Fibroblast of mammary gland (primary cell): ENCODE measurements at regions not wholly inside any gene's neighbourhood (a gene's known extent, or its start where the extent isn't known, plus 50 kb on each side); places are given as distances from the start of the nearest gene placed in this dataset.

Experiments
- DNase-seq: peaks from one replicate; pipeline ENCODE4 v3.0.0-alpha.2; 2010; ENCODE audit warnings: low read depth
- H3K4me3 ChIP-seq: 2 replicates; pipeline ENCODE4 v1.5.1; 2011; ENCODE audit warnings: low read depth, mild to moderate bottlenecking, low read length, moderate library complexity; ENCODE audit not compliant: control insufficient read depth
- TF ChIP-seq, protein P1 (sequence below): conservative IDR thresholded peaks from 2 replicates; pipeline ENCODE4 v1.5.1; 2011; ENCODE audit warnings: low read depth, low read length, inconsistent platforms; ENCODE audit not compliant: control insufficient read depth, insufficient read depth

- no peak overlapping the region for H3K4me3 ChIP-seq
- no peak for DNase-seq
- TF ChIP-seq, protein P1, sequence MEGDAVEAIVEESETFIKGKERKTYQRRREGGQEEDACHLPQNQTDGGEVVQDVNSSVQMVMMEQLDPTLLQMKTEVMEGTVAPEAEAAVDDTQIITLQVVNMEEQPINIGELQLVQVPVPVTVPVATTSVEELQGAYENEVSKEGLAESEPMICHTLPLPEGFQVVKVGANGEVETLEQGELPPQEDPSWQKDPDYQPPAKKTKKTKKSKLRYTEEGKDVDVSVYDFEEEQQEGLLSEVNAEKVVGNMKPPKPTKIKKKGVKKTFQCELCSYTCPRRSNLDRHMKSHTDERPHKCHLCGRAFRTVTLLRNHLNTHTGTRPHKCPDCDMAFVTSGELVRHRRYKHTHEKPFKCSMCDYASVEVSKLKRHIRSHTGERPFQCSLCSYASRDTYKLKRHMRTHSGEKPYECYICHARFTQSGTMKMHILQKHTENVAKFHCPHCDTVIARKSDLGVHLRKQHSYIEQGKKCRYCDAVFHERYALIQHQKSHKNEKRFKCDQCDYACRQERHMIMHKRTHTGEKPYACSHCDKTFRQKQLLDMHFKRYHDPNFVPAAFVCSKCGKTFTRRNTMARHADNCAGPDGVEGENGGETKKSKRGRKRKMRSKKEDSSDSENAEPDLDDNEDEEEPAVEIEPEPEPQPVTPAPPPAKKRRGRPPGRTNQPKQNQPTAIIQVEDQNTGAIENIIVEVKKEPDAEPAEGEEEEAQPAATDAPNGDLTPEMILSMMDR, result no peak
Measured at GRCh38 chr22:48152916-48153315, 1390.5 kb downstream of the TBC1D22A start.

DNA sequence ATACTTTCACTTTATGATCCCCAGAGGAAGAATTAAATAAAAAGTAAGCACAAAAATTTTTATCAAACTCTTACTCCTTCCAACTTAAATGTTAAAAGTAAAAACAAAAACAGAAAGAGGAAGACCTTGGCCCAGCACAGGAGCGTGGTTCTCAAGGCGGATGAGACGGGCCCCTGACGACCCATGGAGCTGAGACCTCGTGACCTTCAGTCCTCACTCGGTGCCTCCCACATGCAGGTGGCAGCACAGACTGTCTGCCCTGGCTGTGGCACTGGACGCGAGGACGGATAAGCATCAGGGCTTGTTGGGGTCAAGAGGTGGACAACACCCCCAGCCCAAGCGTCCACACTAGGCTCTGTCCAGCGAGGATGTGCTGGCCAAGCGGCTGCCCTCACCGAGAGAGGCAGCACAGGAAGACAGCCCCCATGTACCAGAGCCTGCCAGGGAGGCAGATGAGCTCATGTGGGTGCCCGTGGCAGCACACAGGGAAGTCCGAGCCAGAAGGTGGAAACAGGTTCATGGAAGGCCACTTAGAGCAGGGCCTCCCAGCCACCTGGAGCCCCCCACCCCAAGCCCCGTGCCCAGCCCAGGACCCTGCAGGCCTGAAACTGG lies 1389.8 kb downstream of the TBC1D22A start:
- no peak for DNase-seq
- TF ChIP-seq, protein P1, result no peak
- no peak overlapping the region for H3K4me3 ChIP-seq

DNA sequence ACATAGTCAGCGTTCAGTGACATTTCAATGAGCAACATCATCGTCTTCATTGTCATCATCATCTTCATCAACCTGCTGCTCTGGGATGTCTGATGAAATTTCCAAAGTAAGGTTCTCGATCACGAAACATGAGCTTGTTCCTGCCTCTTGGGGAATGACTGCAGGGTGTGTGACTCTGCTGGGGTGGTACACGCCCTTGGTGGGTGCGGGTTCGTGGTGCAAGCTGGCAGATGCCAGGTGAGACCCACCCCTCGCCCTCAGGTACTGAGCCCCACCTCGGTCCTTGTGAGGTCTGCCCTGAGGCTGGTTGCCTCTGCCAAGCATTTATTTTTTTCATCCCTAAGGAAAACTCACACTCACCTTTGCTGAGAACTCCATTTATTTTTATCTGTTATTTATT lies 1389.2 kb downstream of the TBC1D22A start:
- DNase-seq, result no peak
- H3K4me3 ChIP-seq, result no peak overlapping the region
- TF ChIP-seq, protein P1, result no peak

- DNase-seq, result no peak
- H3K4me3 ChIP-seq, result no peak overlapping the region
- TF ChIP-seq, protein P1, result no peak
Measured at GRCh38 chr22:48147831-48148230, 1385.4 kb downstream of the TBC1D22A start.

DNA sequence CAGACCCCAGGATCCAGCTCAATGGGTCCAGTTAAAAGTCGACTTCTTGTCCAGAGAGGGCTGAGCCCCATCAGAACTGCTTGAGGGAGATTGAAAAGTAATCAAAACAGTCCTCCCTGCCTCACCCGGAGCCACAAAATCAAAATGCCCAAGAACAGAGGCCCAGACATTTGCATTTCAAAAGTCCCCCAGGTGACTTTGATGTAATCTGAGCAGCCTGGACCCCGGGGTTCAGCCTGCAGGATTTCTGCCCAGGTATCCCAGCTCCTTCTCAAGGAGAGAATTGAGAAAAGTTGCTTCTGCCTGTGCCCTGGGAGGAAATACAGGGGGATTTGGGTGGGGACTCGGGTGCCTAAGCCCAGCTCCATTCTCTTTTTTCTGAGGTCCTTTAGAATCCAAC lies 1385.0 kb downstream of the TBC1D22A start:
- DNase-seq, result no peak
- H3K4me3 ChIP-seq, result no peak overlapping the region
- TF ChIP-seq, protein P1, result no peak

DNA sequence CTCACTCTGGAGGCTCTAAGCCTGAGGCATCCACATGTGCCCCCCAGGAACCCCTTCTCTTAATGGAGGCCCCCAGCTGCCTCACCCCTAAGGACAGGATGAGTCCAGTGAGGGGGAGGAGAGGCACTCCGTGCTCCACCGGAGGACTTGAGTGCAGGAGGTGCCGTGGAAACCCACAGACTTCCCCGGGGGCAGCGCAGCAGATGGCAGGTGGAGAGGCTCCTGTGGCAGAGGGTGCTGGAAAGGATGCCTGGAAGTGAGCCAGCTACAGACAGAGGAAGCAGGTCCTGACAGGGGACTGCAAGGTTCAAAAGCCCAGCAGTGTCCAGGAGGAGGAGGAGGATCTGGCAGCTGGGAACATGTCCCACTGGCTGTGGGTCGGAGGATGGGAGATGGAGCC lies 1384.0 kb downstream of the TBC1D22A start:
- no peak for DNase-seq
- no peak overlapping the region for H3K4me3 ChIP-seq
- TF ChIP-seq, protein P1, result no peak

- DNase-seq, result no peak
Measured at GRCh38 chr22:48145738-48146137, 1383.3 kb downstream of the TBC1D22A start.

More at GRCh38 chr22:48145738-48146137, 1383.3 kb downstream of the TBC1D22A start:
- TF ChIP-seq, protein P1, result no peak
- no peak overlapping the region for H3K4me3 ChIP-seq
